Ascending aorta (tissue), 2 donors: ENCODE measurements at regions not wholly inside any gene's neighbourhood (a gene's known extent, or its start where the extent isn't known, plus 50 kb on each side); places are given as distances from the start of the nearest gene placed in this dataset.
"Not testable (repeated sequence)": the region's sequence is repeated elsewhere in the genome, so short reads cannot be mapped to it uniquely, and the experiment has no call there.

Experiments
- DNase-seq, 2 donors: peaks; one replicate each; pipeline ENCODE4 v3.0.0-alpha.2; 2019; ENCODE audit warnings: low spot score in 2 of 2
- H3K27ac ChIP-seq, 2 donors: fragments of 200-600 bp; sonication (generic); one replicate each; pipeline ENCODE4 v1.5.1; 2016 to 2017; ENCODE audit warnings: mild to moderate bottlenecking in 1 of 2
- H3K27me3 ChIP-seq: fragments of 200-600 bp; sonication (generic); one replicate; pipeline ENCODE4 v1.5.1; 2017
- H3K36me3 ChIP-seq, 2 donors: fragments of 200-600 bp; sonication (generic); one replicate each; pipeline ENCODE4 v1.5.1; 2016
- H3K4me1 ChIP-seq, 2 donors: fragments of 200-600 bp; sonication (generic); one replicate each; pipeline ENCODE4 v1.5.1; 2016 to 2017; ENCODE audit warnings: mild to moderate bottlenecking in 1 of 2
- H3K4me3 ChIP-seq, 2 donors: fragments of 200-600 bp; sonication (generic); one replicate each; pipeline ENCODE4 v1.5.1; 2016 to 2017; ENCODE audit warnings: mild to moderate bottlenecking in 1 of 2
- H3K9me3 ChIP-seq, 2 donors: fragments of 200-600 bp; sonication (generic); one replicate each; pipeline ENCODE4 v1.5.1; 2016
- CTCF ChIP-seq, 3 experiments: fragments of 200-600 bp in 2 of 3; fragments of 450-650 bp in 1 of 3; sonication (generic) in 2 of 3; IDR thresholded peaks; one replicate each; pipeline ENCODE4 v1.5.1; 2016 to 2019; ENCODE audit warnings: antibody characterized with exemption in 3 of 3, mild to moderate bottlenecking in 1 of 3, moderate library complexity in 1 of 3
- intact Hi-C: fragments of 100-400 bp; cut with DNase I; formaldehyde crosslinking; loops from one replicate; pipeline ENCODE4 v1.15.1; 2023

GRCh38 chr5:102099766-102100331 is 196.2 kb downstream of the SLCO4C1 start:
- H3K4me3 ChIP-seq: no peak overlapping the region
- no peak overlapping the region for H3K27ac ChIP-seq
- H3K4me1 ChIP-seq: no peaks in the 10 kb centered on the region
- no peaks in the 10 kb centered on the region for H3K27me3 ChIP-seq
- no peaks in the 10 kb centered on the region for H3K36me3 ChIP-seq
- H3K9me3 ChIP-seq: no peaks in the 10 kb centered on the region
- intact Hi-C loops: no loop called here
- TF ChIP-seq CTCF (IDR thresholded peaks at IDR 0.05): no peak
- no peak for DNase-seq

- DNase-seq, intact Hi-C loops, H3K4me1 ChIP-seq: not testable (repeated sequence)
Measured at GRCh38 chr5:102099083-102099482, 197.0 kb downstream of the SLCO4C1 start.

GRCh38 chr5:102098606-102099005 is 197.5 kb downstream of the SLCO4C1 start:
- DNase-seq, H3K4me3 ChIP-seq, H3K27me3 ChIP-seq, intact Hi-C loops, H3K36me3 ChIP-seq, H3K27ac ChIP-seq, H3K9me3 ChIP-seq, H3K4me1 ChIP-seq: not testable (repeated sequence)

More at GRCh38 chr5:102099083-102099482, 197.0 kb downstream of the SLCO4C1 start:
- H3K27me3 ChIP-seq, H3K36me3 ChIP-seq, H3K4me3 ChIP-seq, H3K27ac ChIP-seq, H3K9me3 ChIP-seq: not testable (repeated sequence)

- intact Hi-C loops: no loop called here
- Histone ChIP-seq H3K36me3 (no peaks in the 10 kb centered on the region), H3K9me3 (no peaks in the 10 kb centered on the region), H3K27ac (no peak overlapping the region), H3K27me3 (no peaks in the 10 kb centered on the region), H3K4me3 (no peak overlapping the region), H3K4me1 (no peaks in the 10 kb centered on the region)
- no peak for DNase-seq
- no peak for TF ChIP-seq CTCF (IDR thresholded peaks at IDR 0.05)
Measured at GRCh38 chr5:102090770-102091169, 205.3 kb downstream of the SLCO4C1 start.

- H3K27ac ChIP-seq: no peak overlapping the region
- intact Hi-C loops: no loop called here
- no peak for DNase-seq
- H3K36me3 ChIP-seq: no peaks in the 10 kb centered on the region
- no peaks in the 10 kb centered on the region for H3K9me3 ChIP-seq
- no peak overlapping the region for H3K4me3 ChIP-seq
- no peaks in the 10 kb centered on the region for H3K27me3 ChIP-seq
- TF ChIP-seq CTCF (IDR thresholded peaks at IDR 0.05): no peak
- H3K4me1 ChIP-seq: no peaks in the 10 kb centered on the region
Measured at GRCh38 chr5:102089883-102090282, 206.2 kb downstream of the SLCO4C1 start.

GRCh38 chr5:102087906-102088305 is 208.2 kb downstream of the SLCO4C1 start:
- no peak overlapping the region for H3K4me3 ChIP-seq
- TF ChIP-seq CTCF (IDR thresholded peaks at IDR 0.05): no peak
- no peak overlapping the region for H3K27ac ChIP-seq
- no peaks in the 10 kb centered on the region for H3K36me3 ChIP-seq
- H3K9me3 ChIP-seq: no peaks in the 10 kb centered on the region
- no peak for DNase-seq
- intact Hi-C loops: no loop called here
- no peaks in the 10 kb centered on the region for H3K27me3 ChIP-seq
- no peaks in the 10 kb centered on the region for H3K4me1 ChIP-seq

- no peak overlapping the region for H3K4me3 ChIP-seq
- H3K27me3 ChIP-seq: no peaks in the 10 kb centered on the region
- no peaks in the 10 kb centered on the region for H3K36me3 ChIP-seq
- no peak for DNase-seq
- H3K9me3 ChIP-seq: no peaks in the 10 kb centered on the region
- H3K27ac ChIP-seq: no peak overlapping the region
- H3K4me1 ChIP-seq: no peaks in the 10 kb centered on the region
- intact Hi-C loops: no loop called here
- TF ChIP-seq CTCF (IDR thresholded peaks at IDR 0.05): no peak
Measured at GRCh38 chr5:102080288-102080687, 215.8 kb downstream of the SLCO4C1 start.
